Endothelial cell (in vitro differentiated cells): ENCODE measurements at regions not wholly inside any gene's neighbourhood (a gene's known extent, or its start where the extent isn't known, plus 50 kb on each side); places are given as distances from the start of the nearest gene placed in this dataset.

Source experiments
- DNase-seq: peaks from one replicate; pipeline ENCODE4 v3.0.0; 2021; ENCODE audit warnings: low spot score
- H3K27ac Mint-ChIP-seq: one replicate; pipeline ENCODE4 v1.8.0; 2021; ENCODE audit warnings: mixed read lengths, inconsistent platforms; ENCODE audit not compliant: unreplicated experiment
- H3K27me3 Mint-ChIP-seq: one replicate; pipeline ENCODE4 v1.8.0; 2021; ENCODE audit warnings: mild to moderate bottlenecking, moderate library complexity, mixed read lengths, inconsistent platforms; ENCODE audit not compliant: unreplicated experiment
- H3K36me3 Mint-ChIP-seq: one replicate; pipeline ENCODE4 v1.8.0; 2021; ENCODE audit warnings: mild to moderate bottlenecking, low read depth, mixed read lengths, inconsistent platforms; ENCODE audit not compliant: unreplicated experiment
- H3K4me1 Mint-ChIP-seq: one replicate; pipeline ENCODE4 v1.8.0; 2021; ENCODE audit warnings: mild to moderate bottlenecking, mixed read lengths, inconsistent platforms; ENCODE audit not compliant: unreplicated experiment
- H3K4me3 Mint-ChIP-seq: one replicate; pipeline ENCODE4 v1.8.0; 2021; ENCODE audit warnings: mild to moderate bottlenecking, mixed read lengths, inconsistent platforms; ENCODE audit not compliant: unreplicated experiment
- H3K9me3 Mint-ChIP-seq: one replicate; pipeline ENCODE4 v1.8.0; 2021; ENCODE audit warnings: mixed read lengths, inconsistent platforms; ENCODE audit not compliant: unreplicated experiment
- TF ChIP-seq, protein P1 (sequence below): fragments of 200-600 bp; sonication (generic); IDR thresholded peaks from one replicate; pipeline ENCODE4 v1.5.0; 2021; ENCODE audit warnings: antibody characterized with exemption; ENCODE audit not compliant: unreplicated experiment

DNA sequence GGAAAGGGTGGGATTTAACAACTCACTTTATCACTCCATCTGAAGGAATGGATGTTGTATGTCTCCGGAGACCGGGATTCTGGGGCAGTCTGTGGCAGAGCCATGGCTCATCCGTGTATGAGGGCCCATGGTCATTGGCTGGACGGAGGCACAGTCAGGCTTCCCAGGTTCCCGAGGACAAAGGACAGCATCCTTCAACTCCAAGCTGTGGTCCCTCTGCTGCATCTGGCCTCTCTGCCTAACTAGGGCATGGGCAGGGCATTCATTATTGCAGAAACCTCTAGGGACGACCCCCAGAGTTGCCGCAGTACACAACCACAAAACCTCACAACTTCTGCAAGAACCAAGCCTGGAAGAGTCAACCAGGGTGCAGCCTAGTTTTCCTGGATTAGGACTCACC lies 525.2 kb downstream of the GLRX3 start:
- Mint-ChIP-seq H3K4me1 (no peaks in the 10 kb centered on the region), H3K27ac (no peak overlapping the region), H3K27me3 (peaks cover 22% of the 10 kb centered on the region), H3K4me3 (no peak overlapping the region), H3K9me3 (peaks cover 46% of the 10 kb centered on the region), H3K36me3 (peaks cover 30% of the 10 kb centered on the region)
- no peak for DNase-seq
- TF ChIP-seq, protein P1, sequence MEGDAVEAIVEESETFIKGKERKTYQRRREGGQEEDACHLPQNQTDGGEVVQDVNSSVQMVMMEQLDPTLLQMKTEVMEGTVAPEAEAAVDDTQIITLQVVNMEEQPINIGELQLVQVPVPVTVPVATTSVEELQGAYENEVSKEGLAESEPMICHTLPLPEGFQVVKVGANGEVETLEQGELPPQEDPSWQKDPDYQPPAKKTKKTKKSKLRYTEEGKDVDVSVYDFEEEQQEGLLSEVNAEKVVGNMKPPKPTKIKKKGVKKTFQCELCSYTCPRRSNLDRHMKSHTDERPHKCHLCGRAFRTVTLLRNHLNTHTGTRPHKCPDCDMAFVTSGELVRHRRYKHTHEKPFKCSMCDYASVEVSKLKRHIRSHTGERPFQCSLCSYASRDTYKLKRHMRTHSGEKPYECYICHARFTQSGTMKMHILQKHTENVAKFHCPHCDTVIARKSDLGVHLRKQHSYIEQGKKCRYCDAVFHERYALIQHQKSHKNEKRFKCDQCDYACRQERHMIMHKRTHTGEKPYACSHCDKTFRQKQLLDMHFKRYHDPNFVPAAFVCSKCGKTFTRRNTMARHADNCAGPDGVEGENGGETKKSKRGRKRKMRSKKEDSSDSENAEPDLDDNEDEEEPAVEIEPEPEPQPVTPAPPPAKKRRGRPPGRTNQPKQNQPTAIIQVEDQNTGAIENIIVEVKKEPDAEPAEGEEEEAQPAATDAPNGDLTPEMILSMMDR: no peak

DNA sequence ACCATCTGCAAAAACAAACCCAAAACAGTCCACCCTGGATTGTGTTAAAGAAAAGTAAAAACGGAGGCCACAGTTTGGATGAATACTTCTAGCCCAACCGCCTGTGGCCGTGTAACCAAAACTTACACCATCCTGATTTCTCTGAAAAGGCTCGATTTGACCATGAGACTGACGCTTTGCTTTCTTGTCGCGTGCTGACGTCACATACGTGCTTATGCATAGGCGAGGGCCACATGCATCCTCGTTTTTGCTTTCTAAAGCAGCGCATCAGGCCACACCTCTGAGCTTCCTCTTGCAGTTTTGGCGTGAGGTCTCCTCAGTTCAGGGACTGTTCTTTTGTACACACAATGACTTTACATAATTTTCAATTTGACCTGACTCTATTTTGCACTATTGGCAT lies 526.6 kb downstream of the GLRX3 start:
- no peak for DNase-seq
- TF ChIP-seq, protein P1: no peak
- Mint-ChIP-seq H3K9me3 (peaks cover 46% of the 10 kb centered on the region), H3K27me3 (peaks cover 20% of the 10 kb centered on the region), H3K27ac (no peak overlapping the region), H3K36me3 (peaks cover 25% of the 10 kb centered on the region), H3K4me3 (no peak overlapping the region), H3K4me1 (no peaks in the 10 kb centered on the region)

DNA sequence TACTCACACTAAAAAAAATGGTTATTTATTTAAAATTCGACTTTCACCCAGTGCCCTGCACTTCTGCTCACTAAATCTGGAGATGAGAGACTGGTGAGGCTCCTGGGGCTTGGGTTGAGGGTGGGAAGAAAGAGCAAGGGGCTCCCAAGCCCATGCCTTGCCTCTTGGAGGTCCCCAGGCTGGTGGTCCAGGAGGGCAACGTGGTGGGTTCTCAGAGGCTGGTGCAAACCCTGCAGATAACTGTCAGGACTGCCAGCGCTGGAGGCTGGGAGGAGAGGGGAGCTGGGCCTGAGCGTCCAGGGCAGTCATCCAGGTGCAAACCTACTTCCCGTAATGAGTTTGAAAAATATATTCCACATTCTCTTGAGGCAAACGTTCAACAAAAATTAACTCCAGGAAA lies 528.3 kb downstream of the GLRX3 start:
- Mint-ChIP-seq H3K27ac (no peak overlapping the region), H3K36me3 (peaks cover 24% of the 10 kb centered on the region), H3K4me1 (no peaks in the 10 kb centered on the region), H3K9me3 (peaks cover 47% of the 10 kb centered on the region), H3K4me3 (no peak overlapping the region), H3K27me3 (peaks cover 17% of the 10 kb centered on the region)
- DNase-seq: no peak
- TF ChIP-seq, protein P1: no peak

DNA sequence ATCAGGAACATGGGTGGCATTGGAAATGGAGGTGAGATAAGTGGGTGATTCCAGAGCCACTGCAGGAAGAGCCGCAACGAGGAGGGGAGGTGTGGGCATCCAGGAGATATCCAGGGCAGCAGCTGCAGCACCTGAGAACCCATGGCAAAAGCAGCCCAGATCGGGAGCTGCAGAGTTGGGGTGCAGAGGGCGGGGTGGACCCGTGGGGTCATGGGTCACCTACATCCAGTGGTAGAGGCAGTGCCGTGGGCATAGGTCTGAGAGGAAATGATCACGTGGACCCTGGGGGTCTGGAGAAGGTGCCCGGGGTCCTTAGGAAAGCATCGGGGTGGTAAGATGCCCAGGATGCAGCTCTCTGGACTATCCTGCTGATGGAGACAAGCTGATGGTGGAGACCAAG lies 530.0 kb downstream of the GLRX3 start:
- Mint-ChIP-seq H3K27me3 (peaks cover 14% of the 10 kb centered on the region), H3K36me3 (peaks cover 29% of the 10 kb centered on the region), H3K27ac (no peak overlapping the region), H3K9me3 (peaks cover 56% of the 10 kb centered on the region), H3K4me3 (peak overlapping the region; percentile 10), H3K4me1 (no peaks in the 10 kb centered on the region)
- no peak for DNase-seq
- TF ChIP-seq, protein P1: no peak

DNA sequence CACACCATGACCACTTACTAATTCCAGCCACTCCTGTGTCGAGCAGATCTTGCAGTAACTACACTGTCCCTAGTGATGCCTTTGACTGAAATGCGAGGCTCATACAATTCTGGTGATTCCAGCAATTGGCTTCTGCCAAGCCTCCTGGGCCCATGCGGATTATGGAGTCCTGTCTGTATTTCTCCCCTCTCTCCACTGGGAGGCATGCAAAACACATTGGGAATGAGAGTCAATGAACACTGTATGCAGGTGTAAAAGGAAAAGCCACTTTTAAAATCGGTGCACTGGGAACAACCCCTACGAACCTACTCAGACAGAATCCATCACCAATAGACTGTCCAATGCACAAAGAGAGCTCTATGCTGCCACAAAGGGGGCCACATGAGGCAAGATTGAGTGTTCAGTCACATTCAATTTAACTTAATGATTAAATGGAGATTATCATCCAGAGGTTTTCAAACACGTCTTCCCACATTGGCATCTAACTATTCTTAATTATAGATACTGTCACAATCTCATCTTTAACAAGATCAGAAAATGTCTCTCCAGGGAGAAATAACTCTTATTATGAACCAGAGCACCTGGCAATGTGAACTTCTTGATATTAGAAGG lies 550.6 kb downstream of the GLRX3 start:
- Mint-ChIP-seq H3K9me3 (peaks cover 36% of the 10 kb centered on the region), H3K4me1 (no peaks in the 10 kb centered on the region), H3K4me3 (no peak overlapping the region), H3K27ac (no peak overlapping the region), H3K27me3 (peaks cover 2% of the 10 kb centered on the region), H3K36me3 (peaks cover 7% of the 10 kb centered on the region)
- TF ChIP-seq, protein P1: no peak
- no peak for DNase-seq
